DND-41 (cell line): ENCODE measurements at regions not wholly inside any gene's neighbourhood (a gene's known extent, or its start where the extent isn't known, plus 50 kb on each side); places are given as distances from the start of the nearest gene placed in this dataset.

ENCODE experiments used
- EZH2 ChIP-seq: IDR thresholded peaks from 3 replicates; pipeline ENCODE4 v1.6.1; 2012; ENCODE audit warnings: borderline replicate concordance, low read depth, mild to moderate bottlenecking, moderate library complexity, low read length, inconsistent platforms; ENCODE audit not compliant: severe bottlenecking
- TF ChIP-seq, protein P1 (sequence below): IDR thresholded peaks from 2 replicates; pipeline ENCODE4 v1.5.1; 2012; ENCODE audit warnings: borderline replicate concordance, low read length, moderate library complexity, mild to moderate bottlenecking; ENCODE audit not compliant: poor library complexity, severe bottlenecking; ENCODE audit errors: extremely low read depth

DNA sequence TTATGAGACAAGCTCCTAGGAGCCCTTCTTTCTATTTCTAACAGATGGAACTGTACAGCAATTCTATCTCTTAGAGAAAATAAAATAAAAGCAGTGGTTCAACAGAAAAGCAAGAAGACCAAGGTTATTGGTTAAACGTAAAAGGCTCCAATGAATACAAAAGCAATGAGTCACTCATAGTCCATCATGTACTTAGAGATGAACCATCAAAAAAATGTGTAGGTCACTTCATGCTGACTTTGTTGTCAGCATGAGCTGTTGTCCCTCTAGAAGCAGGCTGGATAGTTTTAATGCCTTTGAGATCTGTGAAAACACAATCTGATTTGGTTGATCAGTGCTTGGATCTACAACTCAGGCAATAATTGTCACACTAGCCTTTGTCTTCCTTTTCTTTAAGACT, 378.6 kb upstream of the ANXA10 start:
- TF ChIP-seq, protein P1, sequence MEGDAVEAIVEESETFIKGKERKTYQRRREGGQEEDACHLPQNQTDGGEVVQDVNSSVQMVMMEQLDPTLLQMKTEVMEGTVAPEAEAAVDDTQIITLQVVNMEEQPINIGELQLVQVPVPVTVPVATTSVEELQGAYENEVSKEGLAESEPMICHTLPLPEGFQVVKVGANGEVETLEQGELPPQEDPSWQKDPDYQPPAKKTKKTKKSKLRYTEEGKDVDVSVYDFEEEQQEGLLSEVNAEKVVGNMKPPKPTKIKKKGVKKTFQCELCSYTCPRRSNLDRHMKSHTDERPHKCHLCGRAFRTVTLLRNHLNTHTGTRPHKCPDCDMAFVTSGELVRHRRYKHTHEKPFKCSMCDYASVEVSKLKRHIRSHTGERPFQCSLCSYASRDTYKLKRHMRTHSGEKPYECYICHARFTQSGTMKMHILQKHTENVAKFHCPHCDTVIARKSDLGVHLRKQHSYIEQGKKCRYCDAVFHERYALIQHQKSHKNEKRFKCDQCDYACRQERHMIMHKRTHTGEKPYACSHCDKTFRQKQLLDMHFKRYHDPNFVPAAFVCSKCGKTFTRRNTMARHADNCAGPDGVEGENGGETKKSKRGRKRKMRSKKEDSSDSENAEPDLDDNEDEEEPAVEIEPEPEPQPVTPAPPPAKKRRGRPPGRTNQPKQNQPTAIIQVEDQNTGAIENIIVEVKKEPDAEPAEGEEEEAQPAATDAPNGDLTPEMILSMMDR, result no peak
- no peak for TF ChIP-seq EZH2
